ENCODE measurements at regions not wholly inside any gene's neighbourhood (a gene's known extent, or its start where the extent isn't known, plus 50 kb on each side); places are given as distances from the start of the nearest gene placed in this dataset.

GRCh38 chr1:38375035-38375434 lies 328.4 kb upstream of the POU3F1 start:
- DNase-seq, result no peak

- no peak for DNase-seq
These were observed 324.9 kb upstream of the POU3F1 start for GRCh38 chr1:38371505-38371844.

- no peak for DNase-seq
These were observed 324.3 kb upstream of the POU3F1 start for GRCh38 chr1:38370716-38371504.

- no peak for DNase-seq
These were observed 318.6 kb upstream of the POU3F1 start for GRCh38 chr1:38365242-38365641.

- no peak for DNase-seq
These were observed 315.0 kb upstream of the POU3F1 start for GRCh38 chr1:38361566-38361965.

GRCh38 chr1:38360807-38361206 lies 314.2 kb upstream of the POU3F1 start:
- no peak for DNase-seq

GRCh38 chr1:38353956-38354355 lies 307.4 kb upstream of the POU3F1 start:
- DNase-seq, result no peak

GRCh38 chr1:38352869-38353268 lies 306.3 kb upstream of the POU3F1 start:
- no peak for DNase-seq

- no peak for DNase-seq
These were observed 301.0 kb upstream of the POU3F1 start for GRCh38 chr1:38347446-38348175.

GRCh38 chr1:38344716-38345115 lies 298.1 kb upstream of the POU3F1 start:
- no peak for DNase-seq

GRCh38 chr1:38341694-38342093 lies 295.1 kb upstream of the POU3F1 start:
- DNase-seq, result no peak

- no peak for DNase-seq
These were observed 293.8 kb upstream of the POU3F1 start for GRCh38 chr1:38340409-38340808.

- no peak for DNase-seq
These were observed 291.1 kb upstream of the POU3F1 start for GRCh38 chr1:38337711-38338110.

GRCh38 chr1:38336961-38337360 lies 290.4 kb upstream of the POU3F1 start:
- no peak for DNase-seq

- no peak for DNase-seq
These were observed 289.8 kb upstream of the POU3F1 start for GRCh38 chr1:38336301-38336923.

- DNase-seq, result no peak
These were observed 288.5 kb upstream of the POU3F1 start for GRCh38 chr1:38334930-38335592.

GRCh38 chr1:38332649-38333310 lies 286.2 kb upstream of the POU3F1 start:
- DNase-seq, result no peak

GRCh38 chr1:38331496-38332210 lies 285.1 kb upstream of the POU3F1 start:
- DNase-seq, result no peak

GRCh38 chr1:38330799-38331198 lies 284.2 kb upstream of the POU3F1 start:
- DNase-seq, result no peak

GRCh38 chr1:38329644-38330043 lies 283.1 kb upstream of the POU3F1 start:
- no peak for DNase-seq

- DNase-seq, result no peak
These were observed 281.9 kb upstream of the POU3F1 start for GRCh38 chr1:38328278-38329035.
